ENCODE measurements at regions not wholly inside any gene's neighbourhood (a gene's known extent, or its start where the extent isn't known, plus 50 kb on each side); places are given as distances from the start of the nearest gene placed in this dataset.

DNA sequence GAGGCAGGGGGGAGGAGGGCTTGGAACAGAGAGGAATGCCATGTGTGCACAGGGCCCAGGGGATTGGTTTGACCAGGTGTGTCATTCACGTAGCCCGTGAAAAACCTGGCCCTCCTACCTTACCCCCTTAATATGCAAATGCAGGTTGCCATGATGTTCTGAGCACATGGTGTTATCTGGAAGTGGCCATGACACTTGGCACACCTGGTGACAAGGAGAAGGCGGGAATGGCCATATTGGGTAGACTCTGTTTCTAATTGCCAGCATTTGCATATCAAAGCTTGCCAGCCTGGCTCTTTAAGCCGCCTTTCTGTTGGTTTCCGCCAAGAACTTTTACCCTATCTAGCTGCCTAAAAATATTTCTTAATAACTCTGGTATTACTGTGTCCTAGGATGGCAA lies 202.1 kb upstream of the DPH6 start:
- no peak for TF ChIP-seq POLR2AphosphoS5 (IDR thresholded peaks at IDR 0.05; ENCODE audit: low read depth, low read length)
- TF ChIP-seq SIN3A (IDR thresholded peaks at IDR 0.05; ENCODE audit: borderline replicate concordance, insufficient read depth, low read length), result no peak
- TF ChIP-seq, protein P1, sequence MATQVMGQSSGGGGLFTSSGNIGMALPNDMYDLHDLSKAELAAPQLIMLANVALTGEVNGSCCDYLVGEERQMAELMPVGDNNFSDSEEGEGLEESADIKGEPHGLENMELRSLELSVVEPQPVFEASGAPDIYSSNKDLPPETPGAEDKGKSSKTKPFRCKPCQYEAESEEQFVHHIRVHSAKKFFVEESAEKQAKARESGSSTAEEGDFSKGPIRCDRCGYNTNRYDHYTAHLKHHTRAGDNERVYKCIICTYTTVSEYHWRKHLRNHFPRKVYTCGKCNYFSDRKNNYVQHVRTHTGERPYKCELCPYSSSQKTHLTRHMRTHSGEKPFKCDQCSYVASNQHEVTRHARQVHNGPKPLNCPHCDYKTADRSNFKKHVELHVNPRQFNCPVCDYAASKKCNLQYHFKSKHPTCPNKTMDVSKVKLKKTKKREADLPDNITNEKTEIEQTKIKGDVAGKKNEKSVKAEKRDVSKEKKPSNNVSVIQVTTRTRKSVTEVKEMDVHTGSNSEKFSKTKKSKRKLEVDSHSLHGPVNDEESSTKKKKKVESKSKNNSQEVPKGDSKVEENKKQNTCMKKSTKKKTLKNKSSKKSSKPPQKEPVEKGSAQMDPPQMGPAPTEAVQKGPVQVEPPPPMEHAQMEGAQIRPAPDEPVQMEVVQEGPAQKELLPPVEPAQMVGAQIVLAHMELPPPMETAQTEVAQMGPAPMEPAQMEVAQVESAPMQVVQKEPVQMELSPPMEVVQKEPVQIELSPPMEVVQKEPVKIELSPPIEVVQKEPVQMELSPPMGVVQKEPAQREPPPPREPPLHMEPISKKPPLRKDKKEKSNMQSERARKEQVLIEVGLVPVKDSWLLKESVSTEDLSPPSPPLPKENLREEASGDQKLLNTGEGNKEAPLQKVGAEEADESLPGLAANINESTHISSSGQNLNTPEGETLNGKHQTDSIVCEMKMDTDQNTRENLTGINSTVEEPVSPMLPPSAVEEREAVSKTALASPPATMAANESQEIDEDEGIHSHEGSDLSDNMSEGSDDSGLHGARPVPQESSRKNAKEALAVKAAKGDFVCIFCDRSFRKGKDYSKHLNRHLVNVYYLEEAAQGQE (IDR thresholded peaks at IDR 0.05; ENCODE audit: insufficient read depth in 1 of 2, low read depth in 2 of 2, low read length in 2 of 2), result no peak
- TF ChIP-seq FOXP2 (optimal IDR thresholded peaks at IDR 0.05; ENCODE audit: borderline replicate concordance, extremely low read depth, extremely low read length, insufficient read depth), result no peak
- no peak for TF ChIP-seq TAF1 (IDR thresholded peaks at IDR 0.05; ENCODE audit: borderline replicate concordance, insufficient read depth, low read length)

DNA sequence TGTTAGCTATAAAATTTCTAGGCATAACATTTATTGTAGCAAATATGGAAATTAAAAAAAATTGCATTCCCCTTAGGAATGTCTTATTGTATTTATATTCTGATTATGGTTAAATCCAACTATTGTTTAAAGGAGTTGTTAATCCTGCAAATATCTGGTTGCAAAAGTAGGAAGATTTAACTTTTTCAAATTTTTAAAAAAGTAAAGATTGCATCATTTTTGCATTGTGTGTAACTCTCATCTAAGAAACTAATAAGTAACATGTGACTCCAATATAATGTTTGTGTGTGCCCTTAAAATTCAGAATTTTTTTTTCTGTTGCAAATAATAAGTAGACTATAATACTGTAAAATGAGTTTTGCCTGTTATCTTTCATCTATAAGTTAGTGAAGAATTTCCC lies 204.1 kb upstream of the DPH6 start:
- TF ChIP-seq FOXP2 (optimal IDR thresholded peaks at IDR 0.05; ENCODE audit: borderline replicate concordance, extremely low read depth, extremely low read length, insufficient read depth) (no peak), SIN3A (IDR thresholded peaks at IDR 0.05; ENCODE audit: borderline replicate concordance, insufficient read depth, low read length) (no peak), POLR2AphosphoS5 (IDR thresholded peaks at IDR 0.05; ENCODE audit: low read depth, low read length) (no peak), TAF1 (IDR thresholded peaks at IDR 0.05; ENCODE audit: borderline replicate concordance, insufficient read depth, low read length) (no peak)
- TF ChIP-seq, protein P1 (IDR thresholded peaks at IDR 0.05; ENCODE audit: insufficient read depth in 1 of 2, low read depth in 2 of 2, low read length in 2 of 2), result no peak

DNA sequence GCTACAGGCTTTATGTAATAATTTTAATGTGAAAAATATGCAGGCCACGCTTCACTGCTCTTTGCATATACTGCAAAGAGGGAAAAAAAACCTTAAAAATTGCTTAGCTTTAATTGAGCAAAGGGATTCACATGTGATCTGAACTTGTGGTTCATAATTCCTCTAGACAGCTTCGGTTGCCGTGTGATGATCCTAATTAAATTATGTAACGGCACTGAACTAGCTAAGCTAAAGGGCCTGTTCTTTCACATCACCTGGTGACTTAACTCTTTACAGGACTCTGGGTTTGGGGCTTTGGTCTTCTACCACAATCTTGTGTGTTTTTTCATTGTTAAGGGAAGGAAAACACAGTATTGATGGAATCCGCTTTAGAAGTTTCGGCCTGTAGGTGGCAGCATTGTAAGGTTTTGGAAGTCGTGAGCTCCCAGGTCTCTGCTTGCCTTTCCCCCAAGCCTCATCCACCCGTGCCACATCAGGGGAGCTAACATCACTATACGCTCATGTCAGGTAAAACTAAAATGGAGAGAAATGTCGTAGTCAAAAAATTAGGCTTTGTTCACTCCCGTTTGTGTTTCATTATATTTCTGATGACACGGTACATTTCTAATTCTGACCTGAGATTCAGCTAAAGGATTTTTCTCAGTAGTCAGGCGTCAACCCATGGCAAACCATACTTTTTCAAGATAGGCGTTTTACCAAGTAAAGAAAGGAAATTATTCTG lies 205.6 kb upstream of the DPH6 start:
- TF ChIP-seq POLR2AphosphoS5 (IDR thresholded peaks at IDR 0.05; ENCODE audit: low read depth, low read length) (no peak), FOXP2 (optimal IDR thresholded peaks at IDR 0.05; ENCODE audit: borderline replicate concordance, extremely low read depth, extremely low read length, insufficient read depth) (no peak), TAF1 (IDR thresholded peaks at IDR 0.05; ENCODE audit: borderline replicate concordance, insufficient read depth, low read length) (no peak), SIN3A (IDR thresholded peaks at IDR 0.05; ENCODE audit: borderline replicate concordance, insufficient read depth, low read length) (no peak)
- TF ChIP-seq, protein P1 (IDR thresholded peaks at IDR 0.05; ENCODE audit: insufficient read depth in 1 of 2, low read depth in 2 of 2, low read length in 2 of 2), result no peak

DNA sequence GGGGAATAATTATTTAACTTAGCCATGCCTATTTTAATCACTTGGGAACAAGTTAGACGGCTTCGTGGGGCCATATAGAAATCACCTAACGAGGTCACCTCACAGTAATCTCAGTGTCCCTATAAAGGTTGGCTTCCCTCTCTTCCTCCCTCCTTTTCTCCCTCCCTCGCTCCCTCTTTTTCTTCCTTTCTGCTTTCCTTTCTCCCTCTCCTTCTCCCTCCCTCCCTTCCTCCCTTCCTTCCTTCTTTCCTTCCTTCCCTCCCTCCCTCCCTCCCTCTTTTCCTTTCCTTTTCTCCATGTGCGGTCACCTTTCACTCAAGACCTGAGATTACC lies 206.1 kb upstream of the DPH6 start:
- TF ChIP-seq FOXP2 (optimal IDR thresholded peaks at IDR 0.05; ENCODE audit: borderline replicate concordance, extremely low read depth, extremely low read length, insufficient read depth) (no peak), SIN3A (IDR thresholded peaks at IDR 0.05; ENCODE audit: borderline replicate concordance, insufficient read depth, low read length) (no peak), POLR2AphosphoS5 (IDR thresholded peaks at IDR 0.05; ENCODE audit: low read depth, low read length) (no peak)
- TF ChIP-seq, protein P1 (IDR thresholded peaks at IDR 0.05; ENCODE audit: insufficient read depth in 1 of 2, low read depth in 2 of 2, low read length in 2 of 2), result no peak
